Peyer's patch (tissue), 4 donors: ENCODE measurements at regions not wholly inside any gene's neighbourhood (a gene's known extent, or its start where the extent isn't known, plus 50 kb on each side); places are given as distances from the start of the nearest gene placed in this dataset.

ENCODE experiments used
- CTCF ChIP-seq, 6 experiments: fragments of 450-650 bp in 4 of 6; fragments of 200-600 bp in 2 of 6; sonication (generic) in 1 of 6; IDR thresholded peaks; one replicate each; pipeline ENCODE4 v1.5.1; 2017 to 2019; ENCODE audit warnings: antibody characterized with exemption in 6 of 6, mild to moderate bottlenecking in 3 of 6, moderate library complexity in 1 of 6
- POLR2A ChIP-seq, 2 donors: fragments of 450-650 bp; IDR thresholded peaks; one replicate each; pipeline ENCODE4 v1.5.1; 2017; ENCODE audit warnings: antibody characterized with exemption in 2 of 2, mild to moderate bottlenecking in 2 of 2, moderate library complexity in 2 of 2

DNA sequence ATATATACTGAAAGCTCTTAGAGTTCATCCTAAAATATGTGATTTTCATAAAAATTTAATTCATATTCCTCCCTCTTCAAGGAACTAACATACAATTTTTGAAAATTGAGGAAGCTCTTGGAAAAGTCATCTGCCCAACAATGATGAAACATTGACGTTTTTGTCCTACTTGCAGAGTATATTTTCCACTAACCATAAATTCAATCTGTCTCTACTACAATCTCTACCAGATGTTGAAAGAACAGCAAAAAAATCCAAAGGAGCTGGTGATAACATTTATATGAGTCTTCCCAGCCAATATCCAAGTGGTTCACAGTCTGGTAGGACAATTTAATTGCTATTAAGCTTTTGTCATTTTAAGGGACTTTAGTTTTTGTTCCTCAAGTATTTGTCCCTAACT lies 81.1 kb upstream of the NR3C1 start:
- TF ChIP-seq CTCF (IDR thresholded peaks at IDR 0.05), result no peak
- TF ChIP-seq POLR2A (IDR thresholded peaks at IDR 0.05), result no peak
